ENCODE measurements at regions not wholly inside any gene's neighbourhood (a gene's known extent, or its start where the extent isn't known, plus 50 kb on each side); places are given as distances from the start of the nearest gene placed in this dataset.

DNA sequence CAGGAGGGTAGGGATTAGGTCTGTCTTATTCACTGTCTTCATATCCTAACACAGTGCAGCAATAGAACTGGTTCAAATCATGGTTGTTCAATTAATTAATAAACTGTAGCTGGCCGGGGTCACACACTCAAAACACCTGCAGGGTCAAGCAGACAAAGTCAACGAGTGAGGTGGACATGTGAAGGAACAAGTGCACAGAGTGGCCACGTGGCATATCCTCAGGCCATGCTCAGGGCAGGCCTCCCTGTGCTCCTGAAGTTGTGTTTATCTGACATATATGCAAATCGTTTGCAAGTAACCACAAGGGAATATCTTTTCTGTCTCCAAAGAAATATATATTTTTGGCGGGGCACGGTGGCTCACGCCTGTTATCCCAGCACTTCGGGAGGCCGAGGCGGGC lies 98.5 kb upstream of the ZMIZ1 start:
- Histone ChIP-seq H4K20me1 (ENCODE audit: insufficient read depth) (no peaks in the 10 kb centered on the region), H3K9me3 (ENCODE audit: control insufficient read depth in 1 of 2, insufficient read depth in 1 of 2, low read depth in 1 of 2, low read length in 2 of 2) (no peaks in the 10 kb centered on the region), H3K4me2 (ENCODE audit: low read length) (no peak overlapping the region), H3K27ac (ENCODE audit: low read depth, low read length) (no peak overlapping the region), H3K9me2 (ENCODE audit: insufficient read depth) (no peaks in the 10 kb centered on the region), H2AFZ (ENCODE audit: low read depth, low read length, poor library complexity, severe bottlenecking) (no peak overlapping the region), H3K27me3 (ENCODE audit: insufficient read depth, low read length) (no peaks in the 10 kb centered on the region), H3K36me3 (ENCODE audit: control insufficient read depth in 1 of 2, insufficient read depth in 2 of 2, low read length in 2 of 2) (no peaks in the 10 kb centered on the region), H3K79me2 (ENCODE audit: insufficient read depth, low read length) (no peaks in the 10 kb centered on the region), H3K4me1 (ENCODE audit: control insufficient read depth in 1 of 2, insufficient read depth in 2 of 2, low read length in 2 of 2) (peaks cover 37 to 56% of the 10 kb centered on the region in 2 experiments), H3K9ac (ENCODE audit: low read length) (no peak overlapping the region), H3K4me3 (replicated peaks in 1 of 2; ENCODE audit: low read depth in 1 of 2, low read length in 2 of 2) (no peak overlapping the region)
- TF ChIP-seq CBX3 (IDR thresholded peaks at IDR 0.05; ENCODE audit: low read depth) (no peak), ZFX (IDR thresholded peaks at IDR 0.05) (no peak), ZBTB33 (IDR thresholded peaks at IDR 0.05; ENCODE audit: extremely low read depth, insufficient replicate concordance, low read length) (no peak), SP1 (IDR thresholded peaks at IDR 0.05; ENCODE audit: low read depth) (no peak)
- TF ChIP-seq, protein P1, sequence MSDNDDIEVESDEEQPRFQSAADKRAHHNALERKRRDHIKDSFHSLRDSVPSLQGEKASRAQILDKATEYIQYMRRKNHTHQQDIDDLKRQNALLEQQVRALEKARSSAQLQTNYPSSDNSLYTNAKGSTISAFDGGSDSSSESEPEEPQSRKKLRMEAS (IDR thresholded peaks at IDR 0.05), result no peak
- intact Hi-C loops (cut with micrococcal nuclease), result loop anchor here (5.0 kb wide), 3 partner anchors 182 to 938 kb away; partner anchors contain the start of gene RPS24
- DNase-seq (ENCODE audit: low read depth, low spot score) (no peak), ATAC-seq (no peak)
- ChIA-PET POLR2A (no interaction called here), RAD21 (ENCODE audit: low non-redundant PET in 1 of 2, low total read pairs in 2 of 2, uncharacterized antibody in 2 of 2, unreplicated experiment in 2 of 2) (no interaction called here), CTCF (no interaction called here)
- BruUV-seq (replicated peaks), result no TSS peak

- Histone ChIP-seq H3K27me3 (ENCODE audit: insufficient read depth, low read length) (no peaks in the 10 kb centered on the region), H3K4me2 (ENCODE audit: low read length) (no peak overlapping the region), H3K4me1 (ENCODE audit: control insufficient read depth in 1 of 2, insufficient read depth in 2 of 2, low read length in 2 of 2) (peaks cover 30 to 52% of the 10 kb centered on the region in 2 experiments), H3K79me2 (ENCODE audit: insufficient read depth, low read length) (no peaks in the 10 kb centered on the region), H4K20me1 (ENCODE audit: insufficient read depth) (no peaks in the 10 kb centered on the region), H3K9me3 (ENCODE audit: control insufficient read depth in 1 of 2, insufficient read depth in 1 of 2, low read depth in 1 of 2, low read length in 2 of 2) (no peaks in the 10 kb centered on the region), H2AFZ (ENCODE audit: low read depth, low read length, poor library complexity, severe bottlenecking) (no peak overlapping the region), H3K9me2 (ENCODE audit: insufficient read depth) (no peaks in the 10 kb centered on the region), H3K4me3 (replicated peaks in 1 of 2; ENCODE audit: low read depth in 1 of 2, low read length in 2 of 2) (no peak overlapping the region), H3K36me3 (ENCODE audit: control insufficient read depth in 1 of 2, insufficient read depth in 2 of 2, low read length in 2 of 2) (no peaks in the 10 kb centered on the region), H3K9ac (ENCODE audit: low read length) (no peak overlapping the region), H3K27ac (ENCODE audit: low read depth, low read length) (no peak overlapping the region)
- TF ChIP-seq, protein P2, sequence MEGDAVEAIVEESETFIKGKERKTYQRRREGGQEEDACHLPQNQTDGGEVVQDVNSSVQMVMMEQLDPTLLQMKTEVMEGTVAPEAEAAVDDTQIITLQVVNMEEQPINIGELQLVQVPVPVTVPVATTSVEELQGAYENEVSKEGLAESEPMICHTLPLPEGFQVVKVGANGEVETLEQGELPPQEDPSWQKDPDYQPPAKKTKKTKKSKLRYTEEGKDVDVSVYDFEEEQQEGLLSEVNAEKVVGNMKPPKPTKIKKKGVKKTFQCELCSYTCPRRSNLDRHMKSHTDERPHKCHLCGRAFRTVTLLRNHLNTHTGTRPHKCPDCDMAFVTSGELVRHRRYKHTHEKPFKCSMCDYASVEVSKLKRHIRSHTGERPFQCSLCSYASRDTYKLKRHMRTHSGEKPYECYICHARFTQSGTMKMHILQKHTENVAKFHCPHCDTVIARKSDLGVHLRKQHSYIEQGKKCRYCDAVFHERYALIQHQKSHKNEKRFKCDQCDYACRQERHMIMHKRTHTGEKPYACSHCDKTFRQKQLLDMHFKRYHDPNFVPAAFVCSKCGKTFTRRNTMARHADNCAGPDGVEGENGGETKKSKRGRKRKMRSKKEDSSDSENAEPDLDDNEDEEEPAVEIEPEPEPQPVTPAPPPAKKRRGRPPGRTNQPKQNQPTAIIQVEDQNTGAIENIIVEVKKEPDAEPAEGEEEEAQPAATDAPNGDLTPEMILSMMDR (IDR thresholded peaks at IDR 0.05 in 2 of 3, conservative IDR thresholded peaks at IDR 0.05 in 1 of 3; ENCODE audit: borderline replicate concordance in 1 of 3, insufficient read depth in 1 of 3, low read depth in 2 of 3, low read length in 2 of 3), result peak in 1 of 3 experiments; percentile 39; a peak in 2 of 6 replicates
- no peak for TF ChIP-seq POLR2AphosphoS5 (IDR thresholded peaks at IDR 0.05; ENCODE audit: low read depth, low read length)
- ChIA-PET RAD21 (ENCODE audit: low non-redundant PET in 1 of 2, low total read pairs in 2 of 2, uncharacterized antibody in 2 of 2, unreplicated experiment in 2 of 2) (no interaction called here), CTCF (interaction anchor here (0.9 kb wide), 1 partner anchor 224 kb away, joined by 4 read pairs; no protein-coding TSS in a partner anchor), POLR2A (no interaction called here)
- DNase-seq (ENCODE audit: low read depth, low spot score) (no peak), ATAC-seq (no peak)
- intact Hi-C loops (cut with micrococcal nuclease), result loop anchor here (5.0 kb wide), 3 partner anchors 181 to 939 kb away; partner anchors contain the start of gene RPS24
- BruUV-seq (replicated peaks), result no TSS peak
These were observed 97.6 kb upstream of the ZMIZ1 start for GRCh38 chr10:78971094-78971682.

Data from HCT116 (cell line).